ENCODE measurements at regions not wholly inside any gene's neighbourhood (a gene's known extent, or its start where the extent isn't known, plus 50 kb on each side); places are given as distances from the start of the nearest gene placed in this dataset.

DNA sequence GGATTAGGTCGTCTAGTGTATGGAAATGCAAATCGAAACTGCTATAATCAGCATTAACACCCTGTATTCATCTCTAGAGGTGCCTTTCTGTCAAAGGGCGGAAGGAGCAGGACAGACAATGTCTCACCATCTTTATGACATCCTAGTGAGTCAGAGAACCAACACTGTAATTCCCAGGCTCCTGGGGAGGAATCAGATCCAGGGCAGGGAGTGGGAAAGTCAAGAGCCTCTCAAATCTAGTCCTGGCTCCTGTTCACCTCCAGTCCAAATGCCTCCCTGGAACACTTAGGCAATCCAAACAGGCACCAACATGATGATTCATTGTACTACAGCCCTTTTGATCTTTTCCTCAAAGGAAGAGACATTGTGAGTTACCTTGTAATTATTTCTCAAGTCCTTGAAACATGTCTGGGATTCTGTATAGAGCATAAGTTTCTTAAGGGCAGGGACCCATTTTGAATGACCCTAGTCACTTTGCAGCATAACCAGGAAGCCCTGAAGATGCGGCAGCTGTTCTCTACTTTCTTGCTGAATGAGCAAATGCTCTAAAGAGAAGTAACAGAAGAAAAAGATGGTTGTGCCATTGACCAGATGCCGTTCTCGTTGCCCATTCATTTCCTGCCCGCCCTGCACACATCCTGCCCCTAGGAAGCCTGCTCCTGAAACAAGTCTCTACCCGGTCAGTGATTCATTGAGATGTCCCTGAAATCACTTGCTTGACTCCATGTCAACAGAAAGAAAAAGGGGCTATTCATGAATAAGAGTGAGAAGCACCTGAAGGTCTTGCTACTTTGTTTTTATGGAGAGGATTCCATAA lies 112.8 kb upstream of the JARID2 start:
- TF ChIP-seq, protein P1, sequence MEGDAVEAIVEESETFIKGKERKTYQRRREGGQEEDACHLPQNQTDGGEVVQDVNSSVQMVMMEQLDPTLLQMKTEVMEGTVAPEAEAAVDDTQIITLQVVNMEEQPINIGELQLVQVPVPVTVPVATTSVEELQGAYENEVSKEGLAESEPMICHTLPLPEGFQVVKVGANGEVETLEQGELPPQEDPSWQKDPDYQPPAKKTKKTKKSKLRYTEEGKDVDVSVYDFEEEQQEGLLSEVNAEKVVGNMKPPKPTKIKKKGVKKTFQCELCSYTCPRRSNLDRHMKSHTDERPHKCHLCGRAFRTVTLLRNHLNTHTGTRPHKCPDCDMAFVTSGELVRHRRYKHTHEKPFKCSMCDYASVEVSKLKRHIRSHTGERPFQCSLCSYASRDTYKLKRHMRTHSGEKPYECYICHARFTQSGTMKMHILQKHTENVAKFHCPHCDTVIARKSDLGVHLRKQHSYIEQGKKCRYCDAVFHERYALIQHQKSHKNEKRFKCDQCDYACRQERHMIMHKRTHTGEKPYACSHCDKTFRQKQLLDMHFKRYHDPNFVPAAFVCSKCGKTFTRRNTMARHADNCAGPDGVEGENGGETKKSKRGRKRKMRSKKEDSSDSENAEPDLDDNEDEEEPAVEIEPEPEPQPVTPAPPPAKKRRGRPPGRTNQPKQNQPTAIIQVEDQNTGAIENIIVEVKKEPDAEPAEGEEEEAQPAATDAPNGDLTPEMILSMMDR (IDR thresholded peaks at IDR 0.05 in 4 of 5, conservative IDR thresholded peaks at IDR 0.05 in 1 of 5) = no peak
- TF ChIP-seq POLR2A (IDR thresholded peaks at IDR 0.05) = no peak
